Endodermal cell (in vitro differentiated cells): ENCODE measurements at regions not wholly inside any gene's neighbourhood (a gene's known extent, or its start where the extent isn't known, plus 50 kb on each side); places are given as distances from the start of the nearest gene placed in this dataset.

ENCODE experiments used
- DNase-seq: peaks from one replicate; pipeline ENCODE4 v3.0.0-alpha.2; 2017
- H3K27ac ChIP-seq: 2 replicates; pipeline ENCODE4 v1.5.1; 2013; ENCODE audit warnings: mild to moderate bottlenecking, low read depth, low read length, moderate library complexity
- H3K27me3 ChIP-seq: 2 replicates; pipeline ENCODE4 v1.6.1; 2013; ENCODE audit warnings: mild to moderate bottlenecking, low read length, moderate library complexity; ENCODE audit not compliant: insufficient read depth, control insufficient read depth, poor library complexity, severe bottlenecking
- H3K36me3 ChIP-seq: 2 replicates; pipeline ENCODE4 v1.7.0; 2013; ENCODE audit warnings: mild to moderate bottlenecking, low read length, moderate library complexity; ENCODE audit not compliant: control insufficient read depth, insufficient read depth
- H3K4me1 ChIP-seq: one replicate; pipeline ENCODE4 v1.7.0; 2013; ENCODE audit warnings: low read length; ENCODE audit not compliant: control insufficient read depth, insufficient read depth
- H3K4me3 ChIP-seq: 2 replicates; pipeline ENCODE4 v1.5.1; 2013; ENCODE audit warnings: mild to moderate bottlenecking, low read length, moderate library complexity
- H3K9ac ChIP-seq: 2 replicates; pipeline ENCODE4 v1.6.1; 2013; ENCODE audit warnings: mild to moderate bottlenecking, low read length, moderate library complexity; ENCODE audit not compliant: poor library complexity, severe bottlenecking; ENCODE audit errors: extremely low read depth
- H3K9me3 ChIP-seq: 2 replicates; pipeline ENCODE4 v1.6.1; 2013; ENCODE audit warnings: mild to moderate bottlenecking, low read length, moderate library complexity; ENCODE audit not compliant: control insufficient read depth
- H3K27ac Mint-ChIP-seq: 2 replicates; pipeline ENCODE4 v1.8.0; 2020; ENCODE audit warnings: mixed read lengths
- H3K27me3 Mint-ChIP-seq: 2 replicates; pipeline ENCODE4 v1.8.0; 2021; ENCODE audit warnings: mild to moderate bottlenecking, mixed read lengths; ENCODE audit not compliant: insufficient read depth
- H3K36me3 Mint-ChIP-seq: 2 replicates; pipeline ENCODE4 v1.8.0; 2020; ENCODE audit warnings: low read depth, mixed read lengths
- H3K4me1 Mint-ChIP-seq: 2 replicates; pipeline ENCODE4 v1.8.0; 2020; ENCODE audit warnings: mixed read lengths
- H3K4me3 Mint-ChIP-seq: 2 replicates; pipeline ENCODE4 v1.8.0; 2020; ENCODE audit warnings: mild to moderate bottlenecking, moderate library complexity, mixed read lengths
- H3K9me3 Mint-ChIP-seq: 2 replicates; pipeline ENCODE4 v1.8.0; 2020; ENCODE audit warnings: mild to moderate bottlenecking, mixed read lengths
- WGBS, 2 experiments: methylation state at CpG; one replicate each; pipeline versions ENCODE4 v1.1.5 to v1.1.7; 2013; ENCODE audit warnings: missing lambda C conversion rate in 2 of 2, mixed read lengths in 1 of 2; ENCODE audit not compliant: insufficient coverage in 1 of 2, insufficient read length in 1 of 2; 5-methylcytosine and 5-hydroxymethylcytosine counted together
- TF ChIP-seq, protein P1 (sequence below): fragments of 200-600 bp; sonication (generic); conservative IDR thresholded peaks from 2 replicates; pipeline ENCODE4 v1.5.0; 2021; ENCODE audit warnings: antibody characterized with exemption, mild to moderate bottlenecking

DNA sequence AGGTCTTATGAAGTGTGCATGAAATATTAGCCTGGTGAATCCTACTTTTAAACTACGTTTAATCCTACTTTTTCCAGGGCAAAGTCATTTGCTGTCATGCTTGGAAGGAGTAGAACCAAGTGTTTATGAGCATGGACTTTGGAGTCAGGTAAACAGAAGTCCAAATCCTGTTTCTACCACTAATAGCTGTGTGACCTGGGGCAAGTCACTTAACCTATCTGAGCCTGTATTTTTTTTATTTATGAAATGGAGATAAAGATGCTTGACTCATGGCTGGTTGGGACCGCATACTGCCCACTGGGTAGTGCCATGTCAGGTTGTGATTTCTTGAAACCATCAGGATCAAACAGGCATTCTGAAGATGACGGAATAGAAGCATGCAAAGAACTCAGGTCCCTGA lies 249.6 kb downstream of the BAMBI start:
- Histone ChIP-seq H3K4me1 (no peaks in the 10 kb centered on the region), H3K27me3 (no peaks in the 10 kb centered on the region), H3K27ac (no peak overlapping the region), H3K4me3 (no peak overlapping the region), H3K9ac (no peak overlapping the region), H3K9me3 (peaks cover 11% of the 10 kb centered on the region), H3K36me3 (no peaks in the 10 kb centered on the region)
- peaks cover 36% of the 10 kb centered on the region for H3K27me3 Mint-ChIP-seq
- H3K27ac Mint-ChIP-seq, result no peak overlapping the region
- DNase-seq, result no peak
- no peak overlapping the region for H3K4me3 Mint-ChIP-seq
- H3K36me3 Mint-ChIP-seq, result no peaks in the 10 kb centered on the region
- 97 to 100% methylated on average over 3 of the region's 3 CpGs for WGBS, 2 experiments
- peaks cover 10% of the 10 kb centered on the region for H3K9me3 Mint-ChIP-seq
- TF ChIP-seq, protein P1, sequence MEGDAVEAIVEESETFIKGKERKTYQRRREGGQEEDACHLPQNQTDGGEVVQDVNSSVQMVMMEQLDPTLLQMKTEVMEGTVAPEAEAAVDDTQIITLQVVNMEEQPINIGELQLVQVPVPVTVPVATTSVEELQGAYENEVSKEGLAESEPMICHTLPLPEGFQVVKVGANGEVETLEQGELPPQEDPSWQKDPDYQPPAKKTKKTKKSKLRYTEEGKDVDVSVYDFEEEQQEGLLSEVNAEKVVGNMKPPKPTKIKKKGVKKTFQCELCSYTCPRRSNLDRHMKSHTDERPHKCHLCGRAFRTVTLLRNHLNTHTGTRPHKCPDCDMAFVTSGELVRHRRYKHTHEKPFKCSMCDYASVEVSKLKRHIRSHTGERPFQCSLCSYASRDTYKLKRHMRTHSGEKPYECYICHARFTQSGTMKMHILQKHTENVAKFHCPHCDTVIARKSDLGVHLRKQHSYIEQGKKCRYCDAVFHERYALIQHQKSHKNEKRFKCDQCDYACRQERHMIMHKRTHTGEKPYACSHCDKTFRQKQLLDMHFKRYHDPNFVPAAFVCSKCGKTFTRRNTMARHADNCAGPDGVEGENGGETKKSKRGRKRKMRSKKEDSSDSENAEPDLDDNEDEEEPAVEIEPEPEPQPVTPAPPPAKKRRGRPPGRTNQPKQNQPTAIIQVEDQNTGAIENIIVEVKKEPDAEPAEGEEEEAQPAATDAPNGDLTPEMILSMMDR, result no peak
- peaks cover 9% of the 10 kb centered on the region for H3K4me1 Mint-ChIP-seq

DNA sequence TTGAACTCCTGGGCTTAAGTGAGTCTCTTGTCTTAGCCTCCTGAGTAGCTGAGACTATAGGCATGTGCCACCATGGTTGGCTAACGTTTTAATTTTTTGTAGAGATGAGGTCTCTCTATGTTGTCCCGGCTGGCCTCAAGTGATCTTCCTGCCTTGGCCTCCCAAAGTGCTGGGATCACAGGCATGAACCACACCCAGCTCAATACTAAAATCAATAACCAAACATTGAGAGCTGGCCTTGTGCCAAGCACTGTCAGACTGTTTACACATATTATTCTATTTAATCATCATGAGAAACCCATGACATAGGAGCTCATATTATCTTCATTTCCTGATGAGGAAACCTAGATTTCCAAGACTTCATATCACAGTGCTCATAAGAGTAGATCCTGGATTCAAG lies 251.2 kb downstream of the BAMBI start:
- no peak overlapping the region for H3K27ac Mint-ChIP-seq
- Histone ChIP-seq H3K27me3 (no peaks in the 10 kb centered on the region), H3K4me3 (no peak overlapping the region), H3K9ac (no peak overlapping the region), H3K36me3 (no peaks in the 10 kb centered on the region), H3K4me1 (no peaks in the 10 kb centered on the region), H3K27ac (no peak overlapping the region), H3K9me3 (peaks cover 12% of the 10 kb centered on the region)
- WGBS, 2 experiments, result 94 to 100% methylated on average over 1 to 2 of the region's 2 CpGs
- no peak overlapping the region for H3K4me3 Mint-ChIP-seq
- peaks cover 22% of the 10 kb centered on the region for H3K27me3 Mint-ChIP-seq
- peaks cover 19% of the 10 kb centered on the region for H3K9me3 Mint-ChIP-seq
- H3K36me3 Mint-ChIP-seq, result peaks cover 2% of the 10 kb centered on the region
- TF ChIP-seq, protein P1, result no peak
- H3K4me1 Mint-ChIP-seq, result peaks cover 9% of the 10 kb centered on the region
- DNase-seq, result no peak

DNA sequence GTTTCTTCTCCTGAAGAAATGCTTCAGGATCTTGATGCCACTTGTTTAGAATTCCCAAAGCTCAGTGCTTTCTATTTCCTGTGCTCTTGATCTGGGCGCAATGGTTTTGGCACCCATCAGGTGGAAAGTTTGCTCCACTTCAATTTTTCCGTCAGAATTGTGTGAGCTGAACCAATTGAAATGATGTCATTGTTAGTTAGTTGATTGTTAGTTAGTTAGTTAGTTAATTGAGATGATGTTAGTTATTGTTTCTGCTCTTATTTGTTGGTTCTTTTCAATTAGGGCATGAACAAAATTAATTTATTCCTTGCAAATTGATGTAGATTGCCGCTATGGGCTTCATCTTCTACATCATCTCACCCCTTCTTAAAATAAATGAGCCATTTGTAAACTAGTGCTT lies 252.6 kb downstream of the BAMBI start:
- no peaks in the 10 kb centered on the region for H3K36me3 ChIP-seq
- Mint-ChIP-seq H3K4me1 (peaks cover 9% of the 10 kb centered on the region), H3K27me3 (peaks cover 11% of the 10 kb centered on the region), H3K4me3 (no peak overlapping the region), H3K27ac (no peak overlapping the region), H3K36me3 (peaks cover 5% of the 10 kb centered on the region), H3K9me3 (peaks cover 31% of the 10 kb centered on the region)
- H3K27me3 ChIP-seq, result no peaks in the 10 kb centered on the region
- peaks cover 22% of the 10 kb centered on the region for H3K9me3 ChIP-seq
- H3K4me3 ChIP-seq, result no peak overlapping the region
- no peak for DNase-seq
- H3K9ac ChIP-seq, result no peak overlapping the region
- no peaks in the 10 kb centered on the region for H3K4me1 ChIP-seq
- H3K27ac ChIP-seq, result no peak overlapping the region
- WGBS, 2 experiments, result 89 to 94% methylated on average over 3 of the region's 3 CpGs
- TF ChIP-seq, protein P1, result no peak
